Left renal cortex interstitium (tissue), 4 donors: ENCODE measurements at regions not wholly inside any gene's neighbourhood (a gene's known extent, or its start where the extent isn't known, plus 50 kb on each side); places are given as distances from the start of the nearest gene placed in this dataset.
"Not testable (repeated sequence)": the region's sequence is repeated elsewhere in the genome, so short reads cannot be mapped to it uniquely, and the experiment has no call there.

Experiments
- DNase-seq, 4 donors: peaks; one replicate each; pipeline ENCODE4 v3.0.0-alpha.2; 2013; ENCODE audit warnings: low read depth in 4 of 4, low spot score in 2 of 4, missing footprints in 1 of 4

DNA sequence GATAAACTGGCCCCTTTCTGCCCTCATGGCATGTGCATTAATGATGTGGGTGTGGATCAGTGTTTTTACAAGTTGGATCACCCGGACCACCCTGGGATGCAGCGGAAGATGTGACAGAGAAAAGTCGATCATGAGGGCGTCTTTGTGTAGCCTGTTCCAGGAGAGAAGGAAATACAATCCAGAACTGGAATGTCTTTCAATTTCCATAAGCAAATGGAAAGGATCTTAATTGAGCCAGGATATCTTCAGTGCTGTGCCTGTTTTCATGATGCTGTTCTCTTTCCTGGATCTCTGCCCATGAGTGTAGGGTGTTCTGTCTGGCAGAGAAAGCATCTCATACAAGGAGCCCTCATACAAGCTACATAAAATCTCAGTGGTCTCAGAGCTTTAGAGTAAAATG is 481.4 kb downstream of the XYLT1 start:
- no peak for DNase-seq

DNA sequence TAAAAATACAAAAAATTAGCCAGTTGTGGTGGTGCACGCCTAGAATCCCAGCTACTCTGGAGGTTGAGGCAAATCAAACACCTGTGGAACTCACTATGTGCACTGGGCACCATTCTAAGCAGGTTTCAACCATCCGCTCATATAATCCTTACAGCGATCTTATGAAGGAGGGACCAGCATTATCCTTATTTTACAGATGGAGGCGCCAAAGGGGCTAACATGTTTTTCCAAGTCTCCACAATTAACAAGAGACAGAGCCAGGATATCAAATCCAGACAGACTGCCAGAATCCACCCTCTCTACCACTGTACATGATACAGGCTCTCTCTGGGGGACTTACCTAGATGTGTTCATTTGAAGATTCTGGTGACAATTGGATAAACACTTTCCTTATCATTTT is 479.0 kb downstream of the XYLT1 start:
- no peak for DNase-seq

DNA sequence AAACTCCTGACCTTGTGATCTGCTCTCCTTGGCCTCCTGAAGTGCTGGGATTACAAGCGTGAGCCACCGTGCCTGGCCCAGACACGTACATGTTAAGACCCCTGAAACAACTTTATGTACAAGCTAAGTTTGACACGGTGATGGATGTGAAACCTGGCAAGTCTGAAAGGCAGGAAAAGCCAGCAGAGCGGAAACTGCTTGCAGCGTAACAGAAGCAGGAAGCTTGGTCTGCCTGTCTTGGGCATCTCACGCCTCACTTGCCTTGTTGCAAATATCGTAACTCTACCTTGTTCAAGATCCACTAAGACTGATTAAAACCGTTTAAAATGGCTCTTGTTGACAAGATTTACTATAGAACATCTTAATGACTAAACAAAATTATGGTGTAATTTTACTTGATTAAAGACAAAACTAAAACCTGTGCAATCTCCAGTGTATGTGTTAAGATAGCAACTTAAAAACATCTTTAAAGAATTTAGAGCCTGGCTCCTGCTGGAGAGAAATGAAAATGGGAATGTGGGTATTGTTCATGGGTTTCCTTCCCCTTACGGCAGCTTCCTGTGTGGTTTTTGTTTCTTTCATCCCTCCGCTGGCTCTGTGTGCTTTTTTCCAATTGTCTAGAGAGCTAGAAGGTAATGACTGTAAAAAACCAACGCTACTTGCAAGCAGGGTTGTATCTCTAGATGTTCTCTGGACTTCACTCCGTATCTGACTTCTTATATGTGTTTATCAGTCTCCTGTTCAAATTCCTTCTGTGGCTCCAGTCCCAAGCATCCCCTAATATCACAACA is 477.6 kb downstream of the XYLT1 start:
- peak in 3 of 4 donors; percentile 13 to 29 (median 14) for DNase-seq

GRCh38 chr16:16994831-16995230 is 475.9 kb downstream of the XYLT1 start:
- no peak for DNase-seq

- no peak for DNase-seq
These were observed 473.9 kb downstream of the XYLT1 start for GRCh38 chr16:16996827-16997226.

DNA sequence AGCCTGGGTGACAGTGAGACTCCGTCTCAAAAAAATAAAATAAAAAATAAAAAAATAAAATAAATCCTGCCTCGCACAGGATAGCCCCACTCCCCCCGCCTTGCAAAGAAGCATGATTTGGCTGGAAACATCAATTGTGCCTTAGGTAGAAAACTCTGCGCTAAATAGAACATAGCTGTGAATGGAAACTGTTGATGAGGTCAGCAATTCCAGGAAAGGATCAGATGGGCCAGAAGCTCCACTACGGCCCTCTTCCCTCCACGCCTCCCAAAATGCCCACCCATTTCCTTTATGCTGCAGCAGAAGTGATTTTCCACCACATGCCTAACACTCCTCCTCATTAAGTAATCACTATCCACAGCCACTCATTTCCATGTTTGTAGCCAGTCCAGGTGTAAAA is 473.4 kb downstream of the XYLT1 start:
- DNase-seq: no peak

DNA sequence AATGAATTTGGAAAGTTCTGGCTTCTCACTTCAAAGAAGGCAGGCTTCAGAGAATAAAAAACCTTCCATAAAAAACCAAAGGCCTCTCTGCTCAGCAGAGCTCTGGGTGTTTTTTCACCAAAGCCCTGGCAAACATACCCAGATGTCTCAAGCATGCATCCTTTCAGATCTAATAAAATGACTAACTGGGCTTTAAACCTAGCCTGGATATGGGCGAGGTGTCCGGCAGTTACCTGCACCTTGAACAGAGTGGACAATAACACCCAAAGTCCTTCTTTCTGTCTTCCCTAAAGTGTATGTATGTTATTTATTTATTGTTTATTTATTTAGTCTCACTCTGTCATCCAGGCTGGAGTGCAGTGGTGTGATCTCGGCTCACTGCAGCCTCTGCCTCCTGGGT is 469.3 kb downstream of the XYLT1 start:
- DNase-seq: no peak

- DNase-seq: no peak
These were observed 468.2 kb downstream of the XYLT1 start for GRCh38 chr16:17002565-17002964.

GRCh38 chr16:17005963-17006362 is 464.8 kb downstream of the XYLT1 start:
- DNase-seq: not testable (repeated sequence)

GRCh38 chr16:17011712-17012111 is 459.0 kb downstream of the XYLT1 start:
- no peak for DNase-seq

- no peak for DNase-seq
These were observed 457.7 kb downstream of the XYLT1 start for GRCh38 chr16:17013038-17013437.

DNA sequence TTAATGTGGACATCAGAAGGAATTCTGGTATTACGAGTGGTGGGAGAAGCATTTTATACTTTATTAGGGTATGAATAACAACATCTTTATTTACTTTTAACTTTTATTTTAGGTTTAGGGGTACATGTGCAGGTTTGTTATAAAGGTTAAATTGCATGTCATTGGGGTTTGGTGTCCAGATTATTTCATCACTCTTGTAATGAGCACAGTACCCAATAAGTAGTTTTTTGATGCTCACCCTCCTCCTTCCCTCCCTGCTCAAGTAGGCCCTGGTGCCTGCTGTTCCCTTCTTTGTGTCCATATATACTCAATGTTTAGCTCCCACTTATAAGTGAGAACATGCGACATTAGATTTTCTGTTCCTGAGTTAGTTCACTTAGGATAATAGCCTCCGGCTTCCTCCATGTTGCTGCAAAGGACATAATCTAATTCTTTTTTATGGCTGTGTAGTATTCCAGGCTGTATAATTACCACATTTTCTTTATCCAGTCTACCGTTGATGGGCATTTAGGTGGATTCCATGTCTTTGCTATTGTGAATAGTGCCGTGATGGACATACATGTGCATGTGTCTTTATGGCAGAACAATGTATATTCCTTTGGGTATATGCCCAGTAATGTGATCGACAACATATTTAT is 456.2 kb downstream of the XYLT1 start:
- DNase-seq: no peak

DNA sequence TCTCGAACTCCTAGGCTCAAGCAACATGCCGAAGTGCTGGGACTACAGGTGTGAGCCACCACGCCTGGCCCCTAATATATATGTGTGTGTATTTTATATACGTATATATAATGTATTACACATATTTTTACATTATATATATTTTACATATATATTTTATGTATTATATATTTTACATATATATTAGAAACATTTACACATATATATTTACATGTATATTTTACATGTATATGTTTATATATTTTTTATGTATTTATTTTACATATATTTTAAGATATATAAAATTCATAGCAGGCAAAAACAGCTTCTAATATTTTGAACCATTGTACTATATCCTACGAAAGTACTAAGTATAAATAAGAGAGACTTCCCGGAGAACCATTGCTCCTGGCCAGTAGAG is 455.1 kb downstream of the XYLT1 start:
- DNase-seq: no peak

DNA sequence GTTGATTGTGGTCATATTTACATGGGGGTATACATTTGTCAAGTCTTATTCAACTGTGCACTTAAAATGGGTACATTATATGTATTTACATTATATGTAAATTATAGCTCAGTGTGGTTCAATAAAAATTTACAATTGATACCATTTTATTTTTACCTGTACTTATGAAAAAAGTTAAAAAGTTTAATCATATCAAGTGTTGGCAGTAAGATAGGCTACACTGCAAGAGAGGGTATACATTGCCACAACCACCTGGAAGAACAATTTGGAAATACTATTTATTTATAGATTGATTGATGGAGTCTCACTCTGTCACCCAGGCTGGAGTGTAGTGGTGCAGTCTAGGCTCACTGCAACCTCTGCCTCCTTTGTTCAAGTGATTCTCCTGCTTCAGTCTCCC is 453.3 kb downstream of the XYLT1 start:
- no peak for DNase-seq

- no peak for DNase-seq
These were observed 452.2 kb downstream of the XYLT1 start for GRCh38 chr16:17018585-17018939.

DNA sequence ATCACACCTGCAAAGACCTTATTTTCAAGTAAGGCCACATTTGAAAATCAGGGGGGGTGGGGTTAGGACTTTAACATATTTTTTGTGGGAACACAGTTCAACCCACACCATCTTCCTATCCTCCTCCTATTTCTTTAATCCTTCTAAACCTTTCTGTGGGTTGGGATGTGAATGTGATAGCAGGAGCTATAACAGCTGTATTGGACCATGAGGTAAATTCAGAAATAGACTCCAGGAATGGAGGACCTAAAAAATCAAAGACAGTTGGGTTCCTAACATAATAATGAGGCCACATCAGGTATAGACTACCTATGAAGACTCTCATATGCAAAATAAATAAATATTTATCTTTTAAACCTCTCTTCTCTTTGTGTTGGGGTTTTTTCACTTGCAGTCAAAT is 451.4 kb downstream of the XYLT1 start:
- no peak for DNase-seq

- no peak for DNase-seq
These were observed 447.2 kb downstream of the XYLT1 start for GRCh38 chr16:17023606-17024005.

GRCh38 chr16:17024514-17024913 is 446.2 kb downstream of the XYLT1 start:
- no peak for DNase-seq

- no peak for DNase-seq
These were observed 444.0 kb downstream of the XYLT1 start for GRCh38 chr16:17026600-17027242.

DNA sequence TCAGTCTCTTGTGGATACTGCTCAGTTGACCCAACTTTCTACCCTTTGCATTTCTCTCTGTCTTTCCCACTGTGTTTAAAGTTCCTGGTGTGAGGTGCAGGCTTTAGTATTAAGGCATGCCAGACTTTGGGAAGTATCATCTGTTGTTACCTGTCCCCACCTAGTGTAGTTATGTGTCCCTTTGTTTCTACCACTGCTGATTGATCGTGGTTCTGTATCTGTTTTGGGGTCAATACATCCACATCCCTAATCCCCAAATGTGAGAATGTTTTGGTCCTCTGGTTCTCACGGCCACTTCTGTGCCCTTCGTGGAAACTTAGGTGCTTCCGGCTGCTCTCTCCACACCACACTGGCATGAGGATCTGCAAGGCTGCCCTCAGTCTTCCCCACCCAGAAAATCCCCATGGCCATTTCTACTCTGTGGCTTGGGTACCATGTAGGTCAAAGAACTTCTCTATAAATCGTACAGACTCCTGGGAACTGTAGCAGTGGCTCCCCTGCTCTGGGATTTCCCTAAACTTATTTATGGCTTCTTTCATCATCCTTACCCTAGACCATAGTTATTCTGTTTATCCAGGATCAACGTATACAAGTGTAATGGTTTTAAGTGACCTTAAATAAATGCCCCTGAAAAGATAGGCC is 443.2 kb downstream of the XYLT1 start:
- no peak for DNase-seq

- no peak for DNase-seq
These were observed 441.0 kb downstream of the XYLT1 start for GRCh38 chr16:17029602-17030350.
